ENCODE measurements at regions not wholly inside any gene's neighbourhood (a gene's known extent, or its start where the extent isn't known, plus 50 kb on each side); places are given as distances from the start of the nearest gene placed in this dataset.

DNA sequence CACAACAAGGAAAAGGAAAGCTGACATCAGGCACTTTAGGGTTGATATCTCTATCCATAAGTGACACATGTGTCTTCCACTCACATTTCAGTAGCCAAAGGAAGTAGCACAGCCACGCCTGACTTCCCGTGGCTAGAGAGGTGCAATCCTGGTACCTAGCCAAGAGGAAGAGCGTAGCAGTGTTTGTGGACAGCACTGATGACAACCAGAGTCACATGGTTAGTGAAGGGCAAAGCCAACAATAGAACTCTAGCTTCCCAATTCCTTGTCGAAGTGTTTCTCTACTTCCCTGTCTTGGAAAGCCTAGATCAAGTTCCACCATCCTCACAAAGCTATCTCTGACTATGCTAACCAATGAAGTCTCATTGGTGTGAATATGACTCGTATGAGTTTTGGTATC lies 189.2 kb downstream of the RSL24D1 start:
- Histone ChIP-seq H2AFZ (ENCODE audit: low read depth, low read length) (no peak overlapping the region), H3K9me3 (ENCODE audit: insufficient read depth, low read depth, low read length) (no peaks in the 10 kb centered on the region)
- TF ChIP-seq, protein P1, sequence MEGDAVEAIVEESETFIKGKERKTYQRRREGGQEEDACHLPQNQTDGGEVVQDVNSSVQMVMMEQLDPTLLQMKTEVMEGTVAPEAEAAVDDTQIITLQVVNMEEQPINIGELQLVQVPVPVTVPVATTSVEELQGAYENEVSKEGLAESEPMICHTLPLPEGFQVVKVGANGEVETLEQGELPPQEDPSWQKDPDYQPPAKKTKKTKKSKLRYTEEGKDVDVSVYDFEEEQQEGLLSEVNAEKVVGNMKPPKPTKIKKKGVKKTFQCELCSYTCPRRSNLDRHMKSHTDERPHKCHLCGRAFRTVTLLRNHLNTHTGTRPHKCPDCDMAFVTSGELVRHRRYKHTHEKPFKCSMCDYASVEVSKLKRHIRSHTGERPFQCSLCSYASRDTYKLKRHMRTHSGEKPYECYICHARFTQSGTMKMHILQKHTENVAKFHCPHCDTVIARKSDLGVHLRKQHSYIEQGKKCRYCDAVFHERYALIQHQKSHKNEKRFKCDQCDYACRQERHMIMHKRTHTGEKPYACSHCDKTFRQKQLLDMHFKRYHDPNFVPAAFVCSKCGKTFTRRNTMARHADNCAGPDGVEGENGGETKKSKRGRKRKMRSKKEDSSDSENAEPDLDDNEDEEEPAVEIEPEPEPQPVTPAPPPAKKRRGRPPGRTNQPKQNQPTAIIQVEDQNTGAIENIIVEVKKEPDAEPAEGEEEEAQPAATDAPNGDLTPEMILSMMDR (IDR thresholded peaks at IDR 0.05; ENCODE audit: insufficient read depth, low read depth, low read length) = no peak
- no peak for TF ChIP-seq EZH2 (IDR thresholded peaks at IDR 0.05; ENCODE audit: insufficient read depth, low read length)

DNA sequence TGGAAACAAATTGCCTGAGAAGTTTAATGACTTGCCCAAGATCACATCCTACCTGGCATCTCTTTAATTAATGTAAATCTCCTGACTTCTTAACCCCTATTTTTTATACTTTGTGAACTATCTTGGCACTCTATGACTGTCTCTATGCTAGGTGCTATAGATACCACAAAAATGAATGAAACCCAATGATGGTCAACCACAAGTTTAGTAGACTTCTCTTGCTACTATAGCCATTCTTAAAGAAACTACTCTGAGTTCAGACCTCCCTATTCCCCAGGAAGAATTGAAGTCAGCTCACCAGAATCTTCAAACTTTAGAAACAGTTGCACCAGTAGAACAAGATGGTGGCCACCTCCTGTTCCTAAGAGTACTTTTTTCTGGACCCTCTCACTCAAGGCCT lies 191.1 kb downstream of the RSL24D1 start:
- DNase-seq (ENCODE audit: low read depth) (no peak), FAIRE-seq (no peak)
- Histone ChIP-seq H3K9ac (ENCODE audit: low read length) (no peak overlapping the region), H3K4me2 (ENCODE audit: low read length) (no peak overlapping the region), H3K36me3 (ENCODE audit: insufficient read depth, low read length) (no peaks in the 10 kb centered on the region), H3K4me1 (ENCODE audit: insufficient read depth, low read length) (no peaks in the 10 kb centered on the region), H2AFZ (ENCODE audit: low read depth, low read length) (no peak overlapping the region), H3K27ac (ENCODE audit: low read depth, low read length) (no peak overlapping the region), H3K79me2 (ENCODE audit: insufficient read depth, low read length) (no peaks in the 10 kb centered on the region), H3K4me3 (ENCODE audit: insufficient read depth, low read depth, low read length) (no peak overlapping the region), H4K20me1 (ENCODE audit: insufficient read depth, low read length) (no peaks in the 10 kb centered on the region), H3K9me3 (ENCODE audit: insufficient read depth, low read depth, low read length) (no peaks in the 10 kb centered on the region), H3K27me3 (ENCODE audit: insufficient read depth, low read length) (no peaks in the 10 kb centered on the region)
- Mint-ChIP-seq H3K36me3 (ENCODE audit: low read depth, unreplicated experiment) (no peaks in the 10 kb centered on the region), H3K4me3 (ENCODE audit: unreplicated experiment) (no peak overlapping the region), H3K27ac (ENCODE audit: unreplicated experiment) (no peak overlapping the region), H3K27me3 (ENCODE audit: low read depth, unreplicated experiment) (no peaks in the 10 kb centered on the region), H3K4me1 (ENCODE audit: low read depth, unreplicated experiment) (no peaks in the 10 kb centered on the region), H3K9me3 (ENCODE audit: unreplicated experiment) (peaks cover 2% of the 10 kb centered on the region)
- TF ChIP-seq, protein P1 (IDR thresholded peaks at IDR 0.05; ENCODE audit: insufficient read depth, low read depth, low read length) = no peak
- no peak for TF ChIP-seq EZH2 (IDR thresholded peaks at IDR 0.05; ENCODE audit: insufficient read depth, low read length)

More for the DNA sequence above, 189.2 kb downstream of the RSL24D1 start:
- H3K36me3 ChIP-seq (ENCODE audit: insufficient read depth, low read length) = no peaks in the 10 kb centered on the region
- no peak overlapping the region for H3K9ac ChIP-seq (ENCODE audit: low read length)
- Mint-ChIP-seq H3K4me1 (ENCODE audit: low read depth, unreplicated experiment) (no peaks in the 10 kb centered on the region), H3K4me3 (ENCODE audit: unreplicated experiment) (no peak overlapping the region), H3K9me3 (ENCODE audit: unreplicated experiment) (peaks cover 2% of the 10 kb centered on the region), H3K36me3 (ENCODE audit: low read depth, unreplicated experiment) (no peaks in the 10 kb centered on the region), H3K27me3 (ENCODE audit: low read depth, unreplicated experiment) (no peaks in the 10 kb centered on the region), H3K27ac (ENCODE audit: unreplicated experiment) (no peak overlapping the region)
- no peaks in the 10 kb centered on the region for H3K4me1 ChIP-seq (ENCODE audit: insufficient read depth, low read length)
- H3K27me3 ChIP-seq (ENCODE audit: insufficient read depth, low read length) = no peaks in the 10 kb centered on the region
- no peak overlapping the region for H3K4me3 ChIP-seq (ENCODE audit: insufficient read depth, low read depth, low read length)
- no peaks in the 10 kb centered on the region for H3K79me2 ChIP-seq (ENCODE audit: insufficient read depth, low read length)
- no peak overlapping the region for H3K4me2 ChIP-seq (ENCODE audit: low read length)
- no peaks in the 10 kb centered on the region for H4K20me1 ChIP-seq (ENCODE audit: insufficient read depth, low read length)
- FAIRE-seq (no peak), DNase-seq (ENCODE audit: low read depth) (no peak)
- no peak overlapping the region for H3K27ac ChIP-seq (ENCODE audit: low read depth, low read length)

DNA sequence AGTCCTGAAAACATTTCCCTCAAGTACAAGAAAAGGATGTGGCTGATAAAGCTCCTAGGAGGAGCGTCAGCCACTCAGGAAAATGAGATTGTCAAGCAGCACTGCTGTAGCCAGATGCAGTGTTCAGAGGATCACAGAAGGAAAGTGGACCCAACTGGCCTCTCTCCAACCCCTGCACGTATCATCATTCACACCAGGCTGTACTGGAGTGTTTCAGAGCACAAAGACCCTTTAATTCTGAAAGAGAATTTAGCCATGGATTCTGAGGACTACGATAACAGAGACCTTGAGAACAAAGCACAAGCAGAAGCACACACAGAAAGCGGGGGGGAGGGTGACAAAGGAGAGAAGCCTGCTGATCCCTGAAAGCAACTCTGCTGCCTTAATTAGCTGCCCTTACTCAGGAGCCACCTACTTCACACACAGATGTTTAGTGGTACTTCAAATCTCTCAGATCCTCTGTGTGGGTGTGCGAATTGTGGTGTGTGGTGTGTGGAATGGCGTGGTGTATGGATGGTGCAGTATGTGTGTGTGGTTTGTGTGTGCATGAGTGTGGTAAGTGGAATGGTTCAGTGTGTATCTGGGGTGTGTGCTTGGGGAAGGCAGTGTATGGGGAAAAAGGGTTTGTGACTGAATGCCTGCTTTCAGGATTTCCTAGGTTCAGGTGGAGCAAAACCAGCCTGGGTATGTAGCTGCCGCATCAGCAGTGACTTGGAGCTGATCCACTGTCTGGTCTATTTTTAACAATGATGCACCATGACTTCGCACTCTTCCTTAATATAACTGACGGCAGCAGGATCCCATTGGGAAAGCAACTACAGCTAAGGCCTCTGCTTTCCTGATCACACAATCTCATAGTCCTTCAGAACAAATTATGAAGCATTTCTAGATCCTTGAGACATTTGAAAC lies 192.5 kb downstream of the RSL24D1 start:
- no peak overlapping the region for H3K9ac ChIP-seq (ENCODE audit: low read length)
- no peak for FAIRE-seq
- H3K9me3 ChIP-seq (ENCODE audit: insufficient read depth, low read depth, low read length) = no peaks in the 10 kb centered on the region
- Mint-ChIP-seq H3K36me3 (ENCODE audit: low read depth, unreplicated experiment) (no peaks in the 10 kb centered on the region), H3K27ac (ENCODE audit: unreplicated experiment) (no peak overlapping the region), H3K4me1 (ENCODE audit: low read depth, unreplicated experiment) (no peaks in the 10 kb centered on the region), H3K27me3 (ENCODE audit: low read depth, unreplicated experiment) (no peaks in the 10 kb centered on the region), H3K4me3 (ENCODE audit: unreplicated experiment) (no peak overlapping the region), H3K9me3 (ENCODE audit: unreplicated experiment) (peaks cover 3% of the 10 kb centered on the region)
- DNase-seq (ENCODE audit: low read depth) = no peak
- no peaks in the 10 kb centered on the region for H3K4me1 ChIP-seq (ENCODE audit: insufficient read depth, low read length)
- H2AFZ ChIP-seq (ENCODE audit: low read depth, low read length) = no peak overlapping the region
- H3K79me2 ChIP-seq (ENCODE audit: insufficient read depth, low read length) = no peaks in the 10 kb centered on the region
- H4K20me1 ChIP-seq (ENCODE audit: insufficient read depth, low read length) = no peaks in the 10 kb centered on the region
- no peak overlapping the region for H3K27ac ChIP-seq (ENCODE audit: low read depth, low read length)
- H3K36me3 ChIP-seq (ENCODE audit: insufficient read depth, low read length) = no peaks in the 10 kb centered on the region
- no peak for TF ChIP-seq EZH2 (IDR thresholded peaks at IDR 0.05; ENCODE audit: insufficient read depth, low read length)
- TF ChIP-seq, protein P1 (IDR thresholded peaks at IDR 0.05; ENCODE audit: insufficient read depth, low read depth, low read length) = no peak
- no peak overlapping the region for H3K4me3 ChIP-seq (ENCODE audit: insufficient read depth, low read depth, low read length)
- H3K4me2 ChIP-seq (ENCODE audit: low read length) = no peak overlapping the region
- no peaks in the 10 kb centered on the region for H3K27me3 ChIP-seq (ENCODE audit: insufficient read depth, low read length)
